ENCODE measurements at regions not wholly inside any gene's neighbourhood (a gene's known extent, or its start where the extent isn't known, plus 50 kb on each side); places are given as distances from the start of the nearest gene placed in this dataset.

- Mint-ChIP-seq H3K4me3 (no peak overlapping the region), H3K4me1 (peaks cover 12% of the 10 kb centered on the region), H3K27ac (no peak overlapping the region), H3K9me3 (peaks cover 10% of the 10 kb centered on the region), H3K36me3 (no peaks in the 10 kb centered on the region), H3K27me3 (ENCODE audit: low read depth) (no peaks in the 10 kb centered on the region)
- TF ChIP-seq, protein P1, sequence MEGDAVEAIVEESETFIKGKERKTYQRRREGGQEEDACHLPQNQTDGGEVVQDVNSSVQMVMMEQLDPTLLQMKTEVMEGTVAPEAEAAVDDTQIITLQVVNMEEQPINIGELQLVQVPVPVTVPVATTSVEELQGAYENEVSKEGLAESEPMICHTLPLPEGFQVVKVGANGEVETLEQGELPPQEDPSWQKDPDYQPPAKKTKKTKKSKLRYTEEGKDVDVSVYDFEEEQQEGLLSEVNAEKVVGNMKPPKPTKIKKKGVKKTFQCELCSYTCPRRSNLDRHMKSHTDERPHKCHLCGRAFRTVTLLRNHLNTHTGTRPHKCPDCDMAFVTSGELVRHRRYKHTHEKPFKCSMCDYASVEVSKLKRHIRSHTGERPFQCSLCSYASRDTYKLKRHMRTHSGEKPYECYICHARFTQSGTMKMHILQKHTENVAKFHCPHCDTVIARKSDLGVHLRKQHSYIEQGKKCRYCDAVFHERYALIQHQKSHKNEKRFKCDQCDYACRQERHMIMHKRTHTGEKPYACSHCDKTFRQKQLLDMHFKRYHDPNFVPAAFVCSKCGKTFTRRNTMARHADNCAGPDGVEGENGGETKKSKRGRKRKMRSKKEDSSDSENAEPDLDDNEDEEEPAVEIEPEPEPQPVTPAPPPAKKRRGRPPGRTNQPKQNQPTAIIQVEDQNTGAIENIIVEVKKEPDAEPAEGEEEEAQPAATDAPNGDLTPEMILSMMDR (IDR thresholded peaks at IDR 0.05; ENCODE audit: unreplicated experiment): no peak
- no peak for DNase-seq (ENCODE audit: low spot score in 2 of 2, unreplicated experiment in 2 of 2)
These were observed 289.4 kb downstream of the THBS2 start for GRCh38 chr6:168964138-168964835.

- H3K4me3 Mint-ChIP-seq: no peak overlapping the region
- H3K4me1 Mint-ChIP-seq: peaks cover 12% of the 10 kb centered on the region
- H3K27me3 Mint-ChIP-seq (ENCODE audit: low read depth): no peaks in the 10 kb centered on the region
- DNase-seq (ENCODE audit: low spot score in 2 of 2, unreplicated experiment in 2 of 2): no peak
- no peaks in the 10 kb centered on the region for H3K36me3 Mint-ChIP-seq
- TF ChIP-seq, protein P1 (IDR thresholded peaks at IDR 0.05; ENCODE audit: unreplicated experiment): no peak
- H3K9me3 Mint-ChIP-seq: peaks cover 10% of the 10 kb centered on the region
- H3K27ac Mint-ChIP-seq: no peak overlapping the region
These were observed 290.8 kb downstream of the THBS2 start for GRCh38 chr6:168962886-168963285.

DNA sequence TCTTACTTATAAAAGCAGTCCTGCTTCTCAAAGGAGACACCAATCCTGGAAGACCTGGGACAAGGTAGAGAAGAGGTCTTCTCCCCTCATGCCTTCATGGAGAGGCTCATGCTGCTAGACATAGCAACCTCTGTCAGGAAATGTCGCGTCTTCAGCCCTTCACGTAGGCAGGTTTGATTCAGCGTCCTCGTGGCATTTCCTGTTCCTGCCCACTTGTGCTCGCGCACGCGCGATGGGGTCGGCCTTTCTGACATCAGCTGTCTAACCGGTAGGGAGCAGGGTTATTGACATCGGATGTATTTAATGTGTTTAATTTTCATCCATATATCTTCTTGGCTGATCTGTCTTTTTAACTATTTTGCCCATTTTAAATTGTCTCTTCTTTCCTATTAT is 292.4 kb downstream of the THBS2 start:
- no peak overlapping the region for H3K27ac Mint-ChIP-seq
- no peaks in the 10 kb centered on the region for H3K27me3 Mint-ChIP-seq (ENCODE audit: low read depth)
- TF ChIP-seq, protein P1 (IDR thresholded peaks at IDR 0.05; ENCODE audit: unreplicated experiment): no peak
- no peaks in the 10 kb centered on the region for H3K36me3 Mint-ChIP-seq
- H3K4me3 Mint-ChIP-seq: no peak overlapping the region
- H3K9me3 Mint-ChIP-seq: peaks cover 3% of the 10 kb centered on the region
- H3K4me1 Mint-ChIP-seq: peaks cover 5% of the 10 kb centered on the region
- no peak for DNase-seq (ENCODE audit: low spot score in 2 of 2, unreplicated experiment in 2 of 2)

DNA sequence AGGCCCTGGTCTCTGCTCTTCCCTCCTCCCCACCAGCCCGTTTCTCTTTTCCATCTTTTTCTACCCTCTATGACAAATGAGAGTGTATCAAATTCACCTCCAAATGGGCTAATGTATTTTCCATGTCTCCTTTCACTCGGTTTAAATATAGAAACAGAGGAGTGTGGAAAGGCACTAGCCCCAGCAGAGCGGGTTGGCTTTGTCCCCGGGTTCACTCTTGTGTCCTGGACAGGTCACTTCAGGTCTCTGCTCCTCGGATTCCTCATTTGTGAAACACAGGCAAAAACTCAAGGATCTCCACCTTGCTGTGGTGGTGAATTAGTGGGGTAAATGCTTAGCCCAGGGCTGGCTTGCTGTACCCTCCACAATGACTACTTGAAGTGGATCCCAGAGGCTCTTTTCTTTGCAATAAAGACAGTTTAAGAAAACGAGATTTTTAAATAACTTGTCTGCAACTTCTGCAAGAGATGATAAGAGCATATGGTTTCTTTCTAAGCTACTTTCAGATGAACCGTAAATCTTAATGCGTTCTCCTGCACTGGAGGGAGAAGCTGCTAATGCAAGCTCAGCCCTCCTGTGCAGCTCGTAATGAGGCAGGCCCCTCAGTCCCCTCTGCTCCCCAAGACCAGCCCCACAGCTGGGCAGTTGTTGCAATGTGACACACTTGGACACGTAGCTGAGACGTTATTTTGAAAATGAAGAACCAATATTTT is 292.9 kb downstream of the THBS2 start:
- TF ChIP-seq, protein P1 (IDR thresholded peaks at IDR 0.05; ENCODE audit: unreplicated experiment): no peak
- DNase-seq (ENCODE audit: low spot score in 2 of 2, unreplicated experiment in 2 of 2): no peak
- H3K9me3 Mint-ChIP-seq: no peaks in the 10 kb centered on the region
- no peak overlapping the region for H3K27ac Mint-ChIP-seq
- H3K4me1 Mint-ChIP-seq: peaks cover 5% of the 10 kb centered on the region
- no peaks in the 10 kb centered on the region for H3K27me3 Mint-ChIP-seq (ENCODE audit: low read depth)
- no peaks in the 10 kb centered on the region for H3K36me3 Mint-ChIP-seq
- H3K4me3 Mint-ChIP-seq: no peak overlapping the region

- Mint-ChIP-seq H3K27ac (no peak overlapping the region), H3K9me3 (no peaks in the 10 kb centered on the region), H3K27me3 (ENCODE audit: low read depth) (no peaks in the 10 kb centered on the region), H3K4me3 (no peak overlapping the region), H3K4me1 (peaks cover 5% of the 10 kb centered on the region), H3K36me3 (no peaks in the 10 kb centered on the region)
- no peak for DNase-seq (ENCODE audit: low spot score in 2 of 2, unreplicated experiment in 2 of 2)
- TF ChIP-seq, protein P1 (IDR thresholded peaks at IDR 0.05; ENCODE audit: unreplicated experiment): no peak
These were observed 293.9 kb downstream of the THBS2 start for GRCh38 chr6:168959696-168960095.
